ENCODE measurements at regions not wholly inside any gene's neighbourhood (a gene's known extent, or its start where the extent isn't known, plus 50 kb on each side); places are given as distances from the start of the nearest gene placed in this dataset.

GRCh38 chr12:43208627-43209026 lies 343.4 kb downstream of the ADAMTS20 start:
- 70% methylated on average over 3 of the region's 3 CpGs for WGBS
- H3K27me3 ChIP-seq (ENCODE audit: control insufficient read depth in 4 of 4, insufficient read depth in 4 of 4, low read length in 3 of 4): no peaks in the 10 kb centered on the region
- no peak for DNase-seq (ENCODE audit: low spot score)
- H3K4me1 ChIP-seq (ENCODE audit: control insufficient read depth in 4 of 4, insufficient read depth in 4 of 4, low read length in 3 of 4): no peaks in the 10 kb centered on the region
- TF ChIP-seq NR2F2 (IDR thresholded peaks at IDR 0.05): no peak
- no peak for TF ChIP-seq FOXA1 (IDR thresholded peaks at IDR 0.05)
- no peak for TF ChIP-seq RXRA (IDR thresholded peaks at IDR 0.05)
- no peak for TF ChIP-seq TAF1 (conservative IDR thresholded peaks at IDR 0.05)
- no peak for TF ChIP-seq MAX (IDR thresholded peaks at IDR 0.05)
- no peak for TF ChIP-seq REST (IDR thresholded peaks at IDR 0.05)
- no peak for TF ChIP-seq YY1 (IDR thresholded peaks at IDR 0.05)
- no peak for TF ChIP-seq SP1 (IDR thresholded peaks at IDR 0.05)
- no peak for TF ChIP-seq HNF4A (conservative IDR thresholded peaks at IDR 0.05)
- TF ChIP-seq RAD21 (IDR thresholded peaks at IDR 0.05): no peak
- TF ChIP-seq FOXA2 (IDR thresholded peaks at IDR 0.05): no peak
- TF ChIP-seq GABPA (IDR thresholded peaks at IDR 0.05 in 1 of 2, conservative IDR thresholded peaks at IDR 0.05 in 1 of 2): no peak
- TF ChIP-seq HNF4G (IDR thresholded peaks at IDR 0.05): no peak
- no peak for TF ChIP-seq ZBTB33 (IDR thresholded peaks at IDR 0.05)
- TF ChIP-seq EGR1 (IDR thresholded peaks at IDR 0.05; ENCODE audit: low read depth in 2 of 2): no peak
- no peak for TF ChIP-seq JUND (IDR thresholded peaks at IDR 0.05)
- TF ChIP-seq ATF3 (IDR thresholded peaks at IDR 0.05): no peak
- no peak for TF ChIP-seq CTCF (IDR thresholded peaks at IDR 0.05; ENCODE audit: low read depth, low read length, missing input control)
- H3K36me3 ChIP-seq (ENCODE audit: control insufficient read depth in 4 of 4, insufficient read depth in 3 of 4, low read depth in 1 of 4, low read length in 3 of 4): no peaks in the 10 kb centered on the region
- peaks cover 0 to 2% (median 0%) of the 10 kb centered on the region in 4 donors for H3K9me3 ChIP-seq (ENCODE audit: control insufficient read depth in 4 of 4, low read length in 3 of 4)
- no peak overlapping the region for H3K4me3 ChIP-seq (ENCODE audit: low read depth in 1 of 3, low read length in 3 of 3)
- no peak overlapping the region for H3K9ac ChIP-seq (ENCODE audit: low read depth in 1 of 2, low read length in 2 of 2)
- H3K27ac ChIP-seq (ENCODE audit: low read depth in 1 of 2, low read length in 2 of 2): no peak overlapping the region

All from liver (tissue), 8 donors.